ENCODE measurements at regions not wholly inside any gene's neighbourhood (a gene's known extent, or its start where the extent isn't known, plus 50 kb on each side); places are given as distances from the start of the nearest gene placed in this dataset.

GRCh38 chr2:82826437-82826836, 1632.6 kb downstream of the SUCLG1 start:
- Histone ChIP-seq H3K4me1 (ENCODE audit: control insufficient read depth, insufficient read depth, low read length) (no peaks in the 10 kb centered on the region), H3K9me3 (ENCODE audit: control insufficient read depth, insufficient read depth, low read depth, low read length) (no peaks in the 10 kb centered on the region), H3K27ac (ENCODE audit: extremely low read depth, low read depth, low read length) (no peak overlapping the region), H3K36me3 (ENCODE audit: control insufficient read depth in 2 of 2, insufficient read depth in 1 of 2, low read length in 2 of 2) (no peaks in the 10 kb centered on the region), H3K4me3 (ENCODE audit: low read depth, low read length) (no peak overlapping the region)
- ChIA-PET POLR2A (no interaction called here), CTCF (no interaction called here)
- TF ChIP-seq, protein P1, sequence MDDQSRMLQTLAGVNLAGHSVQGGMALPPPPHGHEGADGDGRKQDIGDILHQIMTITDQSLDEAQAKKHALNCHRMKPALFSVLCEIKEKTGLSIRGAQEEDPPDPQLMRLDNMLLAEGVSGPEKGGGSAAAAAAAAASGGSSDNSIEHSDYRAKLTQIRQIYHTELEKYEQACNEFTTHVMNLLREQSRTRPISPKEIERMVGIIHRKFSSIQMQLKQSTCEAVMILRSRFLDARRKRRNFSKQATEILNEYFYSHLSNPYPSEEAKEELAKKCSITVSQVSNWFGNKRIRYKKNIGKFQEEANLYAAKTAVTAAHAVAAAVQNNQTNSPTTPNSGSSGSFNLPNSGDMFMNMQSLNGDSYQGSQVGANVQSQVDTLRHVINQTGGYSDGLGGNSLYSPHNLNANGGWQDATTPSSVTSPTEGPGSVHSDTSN (CRISPR knock-in tag; IDR thresholded peaks at IDR 0.05) = no peak
- TF ChIP-seq GLI2 (tag by site-specific recombination; IDR thresholded peaks at IDR 0.05; ENCODE audit: borderline replicate concordance, low read depth) = no peak
- no peak for TF ChIP-seq ZNF664 (tag by site-specific recombination; IDR thresholded peaks at IDR 0.05)
- no peak for TF ChIP-seq GLIS2 (tag by site-specific recombination; IDR thresholded peaks at IDR 0.05)
- no peak for TF ChIP-seq ZNF18 (tag by site-specific recombination; IDR thresholded peaks at IDR 0.05)
- TF ChIP-seq, protein P2, sequence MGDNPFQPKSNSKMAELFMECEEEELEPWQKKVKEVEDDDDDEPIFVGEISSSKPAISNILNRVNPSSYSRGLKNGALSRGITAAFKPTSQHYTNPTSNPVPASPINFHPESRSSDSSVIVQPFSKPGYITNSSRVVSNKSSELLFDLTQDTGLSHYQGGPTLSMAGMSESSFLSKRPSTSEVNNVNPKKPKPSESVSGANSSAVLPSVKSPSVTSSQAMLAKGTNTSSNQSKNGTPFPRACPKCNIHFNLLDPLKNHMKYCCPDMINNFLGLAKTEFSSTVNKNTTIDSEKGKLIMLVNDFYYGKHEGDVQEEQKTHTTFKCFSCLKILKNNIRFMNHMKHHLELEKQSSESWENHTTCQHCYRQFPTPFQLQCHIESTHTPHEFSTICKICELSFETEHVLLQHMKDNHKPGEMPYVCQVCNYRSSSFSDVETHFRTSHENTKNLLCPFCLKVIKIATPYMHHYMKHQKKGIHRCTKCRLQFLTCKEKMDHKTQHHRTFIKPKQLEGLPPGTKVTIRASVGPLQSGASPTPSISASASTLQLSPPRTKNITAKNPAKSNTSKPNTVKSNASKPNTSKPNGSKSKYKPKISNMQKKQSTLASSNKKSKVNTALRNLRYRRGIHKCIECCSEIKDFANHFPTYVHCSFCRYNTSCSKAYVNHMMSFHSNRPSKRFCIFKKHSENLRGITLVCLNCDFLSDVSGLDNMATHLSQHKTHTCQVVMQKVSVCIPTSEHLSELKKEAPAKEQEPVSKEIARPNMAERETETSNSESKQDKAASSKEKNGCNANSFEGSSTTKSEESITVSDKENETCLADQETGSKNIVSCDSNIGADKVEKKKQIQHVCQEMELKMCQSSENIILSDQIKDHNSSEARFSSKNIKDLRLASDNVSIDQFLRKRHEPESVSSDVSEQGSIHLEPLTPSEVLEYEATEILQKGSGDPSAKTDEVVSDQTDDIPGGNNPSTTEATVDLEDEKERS (tag by site-specific recombination; IDR thresholded peaks at IDR 0.05) = no peak
- TF ChIP-seq MEIS1 (CRISPR knock-in tag; IDR thresholded peaks at IDR 0.05; ENCODE audit: borderline replicate concordance) = no peak
- TF ChIP-seq ZNF169 (tag by site-specific recombination; IDR thresholded peaks at IDR 0.05) = no peak
- TF ChIP-seq ZNF707 (tag by site-specific recombination; IDR thresholded peaks at IDR 0.05) = no peak
- TF ChIP-seq OVOL3 (tag by site-specific recombination; IDR thresholded peaks at IDR 0.05) = no peak
- no peak for TF ChIP-seq ZNF26 (tag by site-specific recombination; IDR thresholded peaks at IDR 0.05)
- TF ChIP-seq TCF7L2 (IDR thresholded peaks at IDR 0.05; ENCODE audit: borderline replicate concordance, low read depth, low read length) = no peak
- no peak for TF ChIP-seq ZSCAN30 (tag by site-specific recombination; IDR thresholded peaks at IDR 0.05)
- no peak for TF ChIP-seq YY2 (tag by site-specific recombination; IDR thresholded peaks at IDR 0.05)
- no peak for TF ChIP-seq GLI4 (tag by site-specific recombination; IDR thresholded peaks at IDR 0.05)

GRCh38 chr2:82825410-82826090, 1633.5 kb downstream of the SUCLG1 start:
- H3K9me3 ChIP-seq (ENCODE audit: control insufficient read depth, insufficient read depth, low read depth, low read length) = no peaks in the 10 kb centered on the region
- no peaks in the 10 kb centered on the region for H3K4me1 ChIP-seq (ENCODE audit: control insufficient read depth, insufficient read depth, low read length)
- H3K4me3 ChIP-seq (ENCODE audit: low read depth, low read length) = no peak overlapping the region
- H3K27ac ChIP-seq (ENCODE audit: extremely low read depth, low read depth, low read length) = no peak overlapping the region
- ChIA-PET CTCF (no interaction called here), POLR2A (no interaction called here)
- no peaks in the 10 kb centered on the region for H3K36me3 ChIP-seq (ENCODE audit: control insufficient read depth in 2 of 2, insufficient read depth in 1 of 2, low read length in 2 of 2)
- TF ChIP-seq KLF9 (tag by site-specific recombination; IDR thresholded peaks at IDR 0.05; ENCODE audit: low read depth) = no peak
- no peak for TF ChIP-seq IKZF3 (tag by site-specific recombination; IDR thresholded peaks at IDR 0.05)
- TF ChIP-seq REST (tag by site-specific recombination; IDR thresholded peaks at IDR 0.05) = no peak
- TF ChIP-seq, protein P3, sequence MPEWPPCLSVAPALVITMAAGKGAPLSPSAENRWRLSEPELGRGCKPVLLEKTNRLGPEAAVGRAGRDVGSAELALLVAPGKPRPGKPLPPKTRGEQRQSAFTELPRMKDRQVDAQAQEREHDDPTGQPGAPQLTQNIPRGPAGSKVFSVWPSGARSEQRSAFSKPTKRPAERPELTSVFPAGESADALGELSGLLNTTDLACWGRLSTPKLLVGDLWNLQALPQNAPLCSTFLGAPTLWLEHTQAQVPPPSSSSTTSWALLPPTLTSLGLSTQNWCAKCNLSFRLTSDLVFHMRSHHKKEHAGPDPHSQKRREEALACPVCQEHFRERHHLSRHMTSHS (tag by site-specific recombination; IDR thresholded peaks at IDR 0.05) = no peak
- TF ChIP-seq, protein P4, sequence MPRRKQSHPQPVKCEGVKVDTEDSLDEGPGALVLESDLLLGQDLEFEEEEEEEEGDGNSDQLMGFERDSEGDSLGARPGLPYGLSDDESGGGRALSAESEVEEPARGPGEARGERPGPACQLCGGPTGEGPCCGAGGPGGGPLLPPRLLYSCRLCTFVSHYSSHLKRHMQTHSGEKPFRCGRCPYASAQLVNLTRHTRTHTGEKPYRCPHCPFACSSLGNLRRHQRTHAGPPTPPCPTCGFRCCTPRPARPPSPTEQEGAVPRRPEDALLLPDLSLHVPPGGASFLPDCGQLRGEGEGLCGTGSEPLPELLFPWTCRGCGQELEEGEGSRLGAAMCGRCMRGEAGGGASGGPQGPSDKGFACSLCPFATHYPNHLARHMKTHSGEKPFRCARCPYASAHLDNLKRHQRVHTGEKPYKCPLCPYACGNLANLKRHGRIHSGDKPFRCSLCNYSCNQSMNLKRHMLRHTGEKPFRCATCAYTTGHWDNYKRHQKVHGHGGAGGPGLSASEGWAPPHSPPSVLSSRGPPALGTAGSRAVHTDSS (tag by site-specific recombination; IDR thresholded peaks at IDR 0.05) = no peak
- no peak for TF ChIP-seq MZF1 (tag by site-specific recombination; IDR thresholded peaks at IDR 0.05; ENCODE audit: borderline replicate concordance)

Measured in HEK293 (cell line).